KBM-7 (cell line): ENCODE measurements at regions not wholly inside any gene's neighbourhood (a gene's known extent, or its start where the extent isn't known, plus 50 kb on each side); places are given as distances from the start of the nearest gene placed in this dataset.
"Not testable (repeated sequence)": the region's sequence is repeated elsewhere in the genome, so short reads cannot be mapped to it uniquely, and the experiment has no call there.

Experiments
- DNase-seq: peaks from one replicate; pipeline ENCODE4 v3.0.0-alpha.2; 2015
- in situ Hi-C: fragments of 300-500 bp; cut with MboI; formaldehyde crosslinking; loops from 2 replicates; pipeline ENCODE4 v1.14.3; 2020; ENCODE audit warnings: low sequenced_read_pairs, low pct_unique_long_range_greater_than_20kb, mixed read lengths

- DNase-seq = no peak
- in situ Hi-C loops = no loop called here
These were observed 577.3 kb downstream of the VGLL3 start for GRCh38 chr3:86413645-86414044.

DNA sequence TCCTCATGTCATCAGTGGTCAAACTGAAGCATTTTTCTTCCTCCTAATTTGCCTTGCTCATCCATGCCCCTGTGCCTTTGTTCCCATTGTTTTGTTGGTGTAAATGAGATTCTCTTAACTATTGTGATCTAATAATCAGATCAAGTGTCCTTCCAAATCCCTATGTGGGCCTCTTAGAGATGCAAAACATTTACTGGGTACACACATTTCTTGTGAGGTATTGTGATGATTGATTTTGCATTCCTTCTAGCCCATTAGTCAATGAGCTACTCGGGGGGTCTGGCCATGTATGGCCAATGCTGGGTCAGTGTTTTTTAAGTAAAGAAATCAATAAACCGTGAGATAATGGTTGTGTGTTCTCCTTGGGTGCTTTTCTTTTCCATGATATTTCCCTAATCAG is 580.4 kb downstream of the VGLL3 start:
- in situ Hi-C loops = no loop called here

DNA sequence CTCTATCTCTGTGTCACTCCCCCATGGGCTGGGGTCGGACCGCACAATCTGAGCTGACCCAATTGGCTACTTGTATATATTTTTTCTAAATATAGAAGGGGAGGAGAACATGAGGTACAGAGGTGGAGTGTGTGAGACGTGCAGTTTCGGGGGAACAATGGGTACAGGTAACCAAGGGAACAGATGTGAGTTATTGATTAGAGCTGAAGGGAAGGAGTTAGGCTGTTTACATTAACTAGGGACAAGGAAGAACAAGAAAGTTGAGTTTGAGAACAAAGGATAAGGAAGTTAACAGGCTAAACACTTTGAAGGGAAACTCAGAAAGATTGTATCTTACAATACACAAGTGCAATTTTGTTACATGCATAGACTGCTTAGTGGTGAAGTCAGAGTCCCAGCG is 601.2 kb downstream of the VGLL3 start:
- in situ Hi-C loops = not testable (repeated sequence)

More for the DNA sequence above, 580.4 kb downstream of the VGLL3 start:
- no peak for DNase-seq

GRCh38 chr3:86388820-86389219 is 602.1 kb downstream of the VGLL3 start:
- no peak for DNase-seq
- in situ Hi-C loops = no loop called here

More for the DNA sequence above, 601.2 kb downstream of the VGLL3 start:
- not testable (repeated sequence) for DNase-seq

DNA sequence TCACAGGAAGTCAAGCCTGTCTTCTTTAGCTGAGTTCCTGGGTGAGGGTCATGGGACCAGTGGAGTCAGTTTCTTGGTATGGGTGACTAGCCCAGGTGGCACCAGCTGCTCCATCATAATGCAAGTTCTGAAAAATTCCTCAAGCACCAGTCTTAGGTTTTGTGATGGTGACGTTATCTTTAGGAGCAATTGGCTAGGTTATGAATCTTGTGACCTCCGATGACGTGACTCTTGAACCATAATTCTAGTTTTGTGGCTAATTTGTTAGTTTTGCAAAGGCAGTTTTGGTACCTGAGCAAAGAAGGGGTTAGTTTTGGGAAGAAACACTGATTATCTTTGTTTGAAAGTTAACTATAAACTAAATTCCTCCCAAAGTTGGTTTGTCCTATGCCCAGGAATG is 608.4 kb downstream of the VGLL3 start:
- in situ Hi-C loops = no loop called here
- no peak for DNase-seq

DNA sequence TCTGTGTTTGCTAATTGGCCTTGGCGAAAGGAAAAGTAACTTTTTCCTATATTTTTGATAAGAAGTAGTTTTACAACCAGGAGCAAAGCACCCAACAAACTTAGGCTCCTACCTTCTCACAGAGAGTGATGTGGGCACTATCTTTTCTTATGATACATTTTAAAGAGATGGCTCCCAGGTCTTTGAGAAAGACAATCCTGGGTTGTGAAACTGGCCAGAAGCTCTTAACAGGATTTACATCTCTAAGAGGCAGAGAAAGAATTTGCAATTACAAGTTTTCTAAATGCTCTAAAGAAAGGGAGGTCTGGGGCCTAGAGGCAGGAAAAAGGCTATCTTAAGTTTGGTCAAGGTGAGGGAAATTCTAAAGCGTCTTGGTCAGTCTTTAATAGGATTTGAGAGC is 609.7 kb downstream of the VGLL3 start:
- in situ Hi-C loops = no loop called here
- DNase-seq = no peak

DNA sequence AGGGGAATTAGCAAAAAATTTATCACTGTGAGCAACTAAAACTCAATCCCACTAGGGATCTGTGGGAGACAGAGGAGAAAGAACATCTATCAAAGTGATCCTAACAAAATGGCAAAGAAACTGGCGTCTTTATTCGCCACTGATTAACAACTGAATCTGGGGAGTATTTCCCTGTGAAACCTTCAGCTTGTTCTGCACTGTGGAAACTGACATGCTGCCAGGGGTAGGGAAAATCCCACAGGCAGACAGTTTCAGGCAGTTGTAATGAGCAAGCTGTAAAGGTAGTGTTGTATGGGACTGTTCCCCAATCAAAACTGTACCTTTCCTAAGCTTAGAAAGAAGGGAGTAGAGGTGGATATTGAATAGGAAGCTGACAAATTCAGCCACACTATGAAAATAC is 611.7 kb downstream of the VGLL3 start:
- no peak for DNase-seq
- in situ Hi-C loops = no loop called here

GRCh38 chr3:86378829-86379228 is 612.1 kb downstream of the VGLL3 start:
- no peak for DNase-seq
- in situ Hi-C loops = no loop called here

- in situ Hi-C loops = not testable (repeated sequence)
These were observed 655.4 kb downstream of the VGLL3 start for GRCh38 chr3:86335566-86335965.

GRCh38 chr3:86333636-86334035 is 657.3 kb downstream of the VGLL3 start:
- no peak for DNase-seq
- in situ Hi-C loops = no loop called here

More at GRCh38 chr3:86335566-86335965, 655.4 kb downstream of the VGLL3 start:
- not testable (repeated sequence) for DNase-seq

DNA sequence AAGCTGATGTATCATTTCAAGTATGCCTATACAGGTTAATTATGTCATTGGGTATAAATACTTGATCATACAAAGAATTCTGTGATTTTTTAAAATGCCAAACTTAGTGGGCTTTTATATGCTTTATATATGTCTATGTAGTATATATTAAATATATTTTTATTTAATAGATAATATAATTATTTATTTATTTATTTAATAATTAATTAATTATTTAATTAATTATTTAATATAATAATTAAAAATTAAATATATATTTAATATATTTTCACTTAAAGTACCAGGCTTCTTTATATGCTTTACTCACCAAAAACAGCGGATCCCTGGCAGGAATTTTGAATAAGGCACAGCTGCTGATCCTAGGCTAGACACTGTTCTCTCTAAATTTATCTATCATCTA is 687.0 kb downstream of the VGLL3 start:
- in situ Hi-C loops = no loop called here
- no peak for DNase-seq

- in situ Hi-C loops = no loop called here
- no peak for DNase-seq
These were observed 708.7 kb downstream of the VGLL3 start for GRCh38 chr3:86282106-86282787.

GRCh38 chr3:86269364-86270155 is 721.4 kb downstream of the VGLL3 start:
- DNase-seq = no peak
- in situ Hi-C loops = no loop called here

GRCh38 chr3:86257955-86258641 is 732.9 kb downstream of the VGLL3 start:
- in situ Hi-C loops = no loop called here
- no peak for DNase-seq

- in situ Hi-C loops = no loop called here
- no peak for DNase-seq
These were observed 736.5 kb downstream of the VGLL3 start for GRCh38 chr3:86254480-86254879.

- in situ Hi-C loops = no loop called here
These were observed 739.2 kb downstream of the VGLL3 start for GRCh38 chr3:86251781-86252180.

GRCh38 chr3:86249833-86250232 is 741.1 kb downstream of the VGLL3 start:
- in situ Hi-C loops = no loop called here
- DNase-seq = no peak

More at GRCh38 chr3:86251781-86252180, 739.2 kb downstream of the VGLL3 start:
- no peak for DNase-seq

DNA sequence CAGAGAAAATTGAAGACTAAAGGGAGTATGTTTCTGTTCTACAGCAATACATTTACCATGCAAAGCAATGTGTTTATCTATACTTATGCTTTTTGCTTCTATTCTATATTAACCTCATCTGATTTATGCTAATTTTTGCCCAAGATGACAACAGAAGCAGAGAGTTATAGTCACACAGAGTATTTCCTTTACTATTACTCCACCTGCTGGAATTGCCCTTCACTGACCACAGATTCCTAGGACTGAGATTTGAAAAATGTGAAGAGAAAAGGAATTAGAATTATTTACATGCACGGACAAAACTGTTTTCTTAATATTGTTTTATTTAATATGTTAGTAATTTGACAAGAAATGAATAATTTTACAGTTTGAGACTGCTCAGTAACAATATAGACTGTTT is 745.6 kb downstream of the VGLL3 start:
- no peak for DNase-seq
- in situ Hi-C loops = no loop called here

- in situ Hi-C loops = no loop called here
- DNase-seq = no peak
These were observed 746.0 kb downstream of the VGLL3 start for GRCh38 chr3:86244905-86245304.

GRCh38 chr3:86239946-86240345 is 751.0 kb downstream of the VGLL3 start:
- no peak for DNase-seq
- in situ Hi-C loops = no loop called here
